ENCODE measurements at regions not wholly inside any gene's neighbourhood (a gene's known extent, or its start where the extent isn't known, plus 50 kb on each side); places are given as distances from the start of the nearest gene placed in this dataset.

DNA sequence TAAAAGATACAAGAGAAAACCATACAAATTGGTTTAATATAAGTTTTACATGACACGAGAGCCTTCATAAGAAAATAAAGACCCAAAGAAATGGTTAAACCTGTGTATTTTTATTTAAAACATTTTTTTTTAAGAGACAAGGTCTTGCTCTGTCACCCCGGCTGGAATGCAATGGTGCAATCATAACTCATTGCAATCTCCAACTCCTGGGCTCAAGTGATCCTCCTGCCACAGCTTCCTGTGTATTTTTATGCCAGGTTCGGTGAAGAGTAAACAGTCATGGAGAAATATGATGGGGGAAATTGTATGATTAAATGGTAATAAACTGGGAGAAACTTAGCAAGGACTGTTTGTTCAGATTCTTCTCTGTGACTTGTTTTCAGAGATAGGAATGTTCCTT is 441.0 kb downstream of the TUSC7 start:
- FAIRE-seq (no peak), DNase-seq (ENCODE audit: low spot score in 2 of 2) (no peak)

DNA sequence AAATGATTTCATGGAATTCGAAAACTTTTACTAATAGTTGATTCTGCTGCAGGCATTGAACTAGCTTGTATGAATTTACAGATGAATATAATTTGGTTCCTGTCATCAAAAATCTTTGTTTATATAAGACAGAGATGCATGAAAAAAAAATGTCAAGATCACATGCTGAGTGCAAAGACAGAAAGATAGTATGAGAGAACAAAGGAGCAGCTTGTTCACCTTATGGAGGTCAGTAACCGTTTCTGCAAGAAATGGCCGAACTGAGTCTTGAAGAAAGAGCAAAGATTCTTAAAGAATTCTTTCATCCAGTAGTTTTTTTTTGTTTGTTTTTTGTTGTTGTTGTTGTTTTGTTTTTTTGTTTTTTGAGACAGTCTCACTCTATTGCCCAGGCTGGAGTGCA is 450.6 kb downstream of the TUSC7 start:
- DNase-seq (ENCODE audit: low spot score in 2 of 2) (no peak), FAIRE-seq (no peak)

GRCh38 chr3:117161816-117162215 is 452.2 kb downstream of the TUSC7 start:
- DNase-seq (ENCODE audit: low spot score in 2 of 2) (no peak), FAIRE-seq (no peak)

DNA sequence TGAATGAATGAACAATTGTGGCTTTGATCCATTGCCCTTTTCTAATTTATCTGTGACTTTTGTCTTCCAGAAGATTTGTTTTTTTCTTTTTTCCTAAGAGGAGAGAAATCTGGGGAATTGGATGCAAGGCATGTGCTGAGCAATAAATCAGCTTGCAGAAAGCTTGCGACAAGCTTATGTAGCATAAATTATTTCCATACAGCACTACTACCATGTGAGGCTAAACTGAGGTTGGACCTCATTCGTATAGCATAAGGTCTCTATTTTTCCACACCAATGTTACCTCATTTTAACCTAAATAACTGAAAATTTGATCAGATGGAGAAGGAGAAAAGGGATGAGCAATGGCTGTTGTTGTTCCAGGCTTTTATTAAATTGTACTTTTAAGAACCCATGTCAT is 455.6 kb downstream of the TUSC7 start:
- no peak for FAIRE-seq
- no peak for DNase-seq (ENCODE audit: low spot score in 2 of 2)

DNA sequence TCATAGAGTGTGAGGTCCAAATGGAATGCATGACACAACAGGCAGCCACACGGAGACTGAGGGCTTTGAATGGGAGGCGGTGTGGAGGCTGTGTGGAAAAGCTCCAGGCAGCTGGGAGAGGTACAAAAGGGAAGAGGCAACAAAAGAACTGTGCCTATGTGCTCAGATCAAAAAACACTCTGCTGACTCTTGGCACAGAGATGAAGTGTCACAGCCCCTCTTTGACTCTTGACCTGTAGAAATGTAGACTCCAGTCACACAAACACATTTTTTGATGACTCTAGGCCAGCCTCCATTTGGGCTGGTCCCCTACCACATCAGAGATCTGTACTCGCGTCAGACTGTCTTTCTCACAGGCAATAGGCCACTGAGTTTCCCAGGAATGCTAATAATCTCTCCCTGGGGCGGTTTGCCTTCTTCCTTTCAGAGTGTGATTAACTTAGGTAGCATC is 456.0 kb downstream of the TUSC7 start:
- no peak for FAIRE-seq
- DNase-seq (ENCODE audit: low spot score in 2 of 2) = no peak

GRCh38 chr3:117168896-117169295 is 459.3 kb downstream of the TUSC7 start:
- DNase-seq (ENCODE audit: low spot score in 2 of 2) (no peak), FAIRE-seq (no peak)

- FAIRE-seq (no peak), DNase-seq (ENCODE audit: low spot score in 2 of 2) (no peak)
Measured at GRCh38 chr3:117170094-117170493, 460.5 kb downstream of the TUSC7 start.

DNA sequence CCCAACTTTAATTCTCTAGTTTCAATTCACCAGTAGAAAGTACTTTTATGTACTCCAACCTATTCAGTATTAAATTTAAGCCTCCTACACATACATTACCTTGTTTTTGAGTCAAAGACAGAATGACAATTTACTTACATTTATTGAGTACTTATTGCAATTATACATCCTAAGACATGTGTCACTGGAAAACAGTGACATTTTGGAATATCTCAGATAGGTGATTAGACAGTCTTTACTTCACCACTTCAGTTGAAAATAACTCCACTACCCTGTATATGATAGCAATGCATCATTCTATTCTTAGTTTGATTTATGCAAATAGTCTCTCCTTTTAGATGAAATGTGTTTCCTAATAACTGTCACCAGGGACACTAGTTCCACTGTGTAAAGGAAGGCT is 461.5 kb downstream of the TUSC7 start:
- no peak for FAIRE-seq
- no peak for DNase-seq (ENCODE audit: low spot score in 2 of 2)

GRCh38 chr3:117172426-117172825 is 462.8 kb downstream of the TUSC7 start:
- DNase-seq (ENCODE audit: low spot score in 2 of 2) = no peak
- FAIRE-seq = no peak

GRCh38 chr3:117181222-117181621 is 471.6 kb downstream of the TUSC7 start:
- DNase-seq (ENCODE audit: low spot score in 2 of 2) = no peak
- FAIRE-seq = no peak

DNA sequence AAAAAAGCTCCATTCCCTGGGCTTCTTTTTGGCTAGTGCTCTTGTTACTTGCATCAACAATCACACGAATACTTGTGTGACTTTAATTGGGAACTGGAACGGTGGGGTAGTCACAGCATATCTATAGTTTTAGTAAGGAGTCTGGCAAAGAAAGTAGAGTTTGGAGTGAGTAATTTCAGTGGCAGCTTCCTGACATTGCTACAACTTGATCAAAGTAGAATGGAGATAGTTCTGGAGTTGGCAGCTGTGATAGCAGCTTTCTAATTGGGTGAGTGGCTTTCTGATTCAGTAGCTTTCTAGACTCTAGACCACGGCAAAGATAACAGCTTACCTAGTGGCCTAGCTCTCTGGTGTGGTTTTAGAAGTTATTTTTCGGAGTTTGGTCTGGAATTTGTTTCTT is 475.0 kb downstream of the TUSC7 start:
- no peak for DNase-seq (ENCODE audit: low spot score in 2 of 2)
- FAIRE-seq = no peak

DNA sequence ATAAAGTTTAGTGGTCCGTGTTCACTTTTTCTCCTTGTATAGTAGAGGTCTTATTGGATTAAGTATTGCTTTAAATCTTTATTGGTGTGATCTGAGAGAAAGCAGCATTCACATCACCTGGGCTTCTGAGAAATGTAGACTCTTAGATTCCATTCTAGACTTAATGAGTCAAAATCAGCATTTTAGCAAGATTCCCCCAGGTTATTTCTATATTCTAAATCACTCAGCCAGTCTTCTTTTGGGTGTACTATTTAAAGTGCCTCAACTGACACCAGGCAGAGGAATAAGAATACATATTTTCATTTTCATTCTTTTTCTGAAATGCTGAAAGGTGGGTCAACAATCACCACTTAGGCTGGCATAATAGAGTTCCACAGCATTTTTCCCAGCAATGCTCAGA is 481.7 kb downstream of the TUSC7 start:
- DNase-seq (ENCODE audit: low spot score in 2 of 2) (no peak), FAIRE-seq (no peak)

GRCh38 chr3:117192888-117193287 is 483.3 kb downstream of the TUSC7 start:
- FAIRE-seq (no peak), DNase-seq (ENCODE audit: low spot score in 2 of 2) (no peak)

GRCh38 chr3:117193390-117193789 is 483.8 kb downstream of the TUSC7 start:
- FAIRE-seq (no peak), DNase-seq (ENCODE audit: low spot score in 2 of 2) (no peak)

GRCh38 chr3:117195034-117195433 is 485.5 kb downstream of the TUSC7 start:
- FAIRE-seq = no peak
- no peak for DNase-seq (ENCODE audit: low spot score in 2 of 2)

GRCh38 chr3:117200962-117201361 is 491.4 kb downstream of the TUSC7 start:
- DNase-seq (ENCODE audit: low spot score in 2 of 2) (no peak), FAIRE-seq (no peak)

DNA sequence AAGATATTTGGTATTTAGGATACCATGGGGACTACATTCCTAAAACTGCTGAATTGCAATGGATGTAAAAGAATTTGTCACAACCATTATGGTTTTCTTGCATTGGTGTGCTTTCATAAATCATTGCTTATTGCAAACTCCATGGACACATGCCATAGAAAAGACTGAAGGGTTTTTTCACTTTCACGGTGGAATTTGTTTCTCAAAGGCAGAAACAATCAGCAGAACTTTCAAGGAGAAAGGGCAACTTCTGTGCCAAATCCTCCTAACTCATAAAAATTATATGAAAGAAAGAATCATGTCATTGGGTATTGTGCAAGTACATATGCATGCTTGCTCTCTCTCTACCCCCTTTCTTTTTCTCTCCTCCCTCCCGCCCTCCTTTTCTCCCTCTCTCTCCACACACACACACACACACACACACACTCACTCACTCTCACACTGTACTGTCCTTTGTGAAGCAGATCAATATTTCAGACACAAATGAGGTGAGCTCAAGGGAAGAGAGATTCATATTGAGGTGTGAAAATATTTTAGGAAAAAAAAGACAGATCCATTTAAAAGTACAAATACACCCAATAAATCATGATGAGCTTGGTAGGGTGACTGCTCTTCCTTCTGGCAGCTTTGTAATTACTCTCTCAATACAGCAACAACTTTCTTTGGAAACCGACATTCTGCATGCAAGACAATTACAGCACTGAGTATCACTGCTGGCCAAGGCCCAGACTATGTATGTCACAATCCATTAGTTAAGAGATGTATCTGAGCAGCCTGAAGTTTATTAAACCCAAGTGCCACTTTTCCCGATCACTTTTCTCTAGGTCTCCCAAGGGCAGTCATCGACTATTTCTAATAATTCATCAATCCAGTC is 492.6 kb downstream of the TUSC7 start:
- DNase-seq (ENCODE audit: low spot score in 2 of 2) (no peak), FAIRE-seq (no peak)

DNA sequence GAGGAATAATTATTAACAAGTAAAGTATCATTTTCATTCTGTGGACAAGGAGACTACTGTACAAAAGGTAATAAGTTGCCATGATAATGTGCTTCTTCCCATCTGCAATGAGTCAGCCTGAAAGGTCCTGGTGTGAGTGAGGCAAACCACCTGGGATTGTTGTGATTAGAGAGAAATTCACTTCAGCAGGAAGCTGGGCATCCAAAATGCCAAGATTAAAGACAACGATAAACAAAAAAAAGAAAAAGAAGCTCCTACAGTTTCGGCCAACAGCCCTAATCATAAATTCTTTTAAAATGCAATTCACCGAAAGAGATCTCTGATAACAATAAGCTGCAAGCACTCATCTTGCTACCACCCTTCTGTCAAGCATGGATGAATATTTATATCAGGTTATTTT is 507.8 kb downstream of the TUSC7 start:
- DNase-seq (ENCODE audit: low spot score in 2 of 2) (no peak), FAIRE-seq (no peak)

GRCh38 chr3:117217760-117218316 is 508.3 kb downstream of the TUSC7 start:
- FAIRE-seq (no peak), DNase-seq (ENCODE audit: low spot score in 2 of 2) (no peak)

DNA sequence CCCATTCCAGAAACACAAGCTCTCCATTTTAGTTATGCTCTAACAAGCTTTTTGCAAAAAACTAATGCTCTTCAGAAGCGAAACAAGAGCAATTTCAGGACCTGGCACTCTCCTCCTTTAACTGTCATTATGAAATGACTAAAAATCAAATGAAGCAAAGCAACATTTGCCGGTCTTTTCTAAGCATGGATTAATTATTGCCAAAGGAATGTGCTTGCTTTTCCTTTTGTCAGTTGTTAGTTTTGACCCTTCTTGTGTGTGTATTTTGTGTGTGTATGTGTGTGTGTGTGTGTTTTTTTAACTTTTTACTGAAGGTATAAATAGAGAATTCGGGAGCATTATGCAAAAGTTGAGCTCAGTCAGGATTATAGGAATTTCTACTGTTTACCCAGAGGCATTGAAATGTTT is 509.1 kb downstream of the TUSC7 start:
- DNase-seq (ENCODE audit: low spot score in 2 of 2) = no peak
- FAIRE-seq = no peak

GRCh38 chr3:117219296-117219695 is 509.7 kb downstream of the TUSC7 start:
- FAIRE-seq (no peak), DNase-seq (ENCODE audit: low spot score in 2 of 2) (no peak)

- DNase-seq (ENCODE audit: low spot score in 2 of 2) = no peak
- FAIRE-seq = no peak
Measured at GRCh38 chr3:117226932-117227331, 517.4 kb downstream of the TUSC7 start.

Measured in frontal cortex (tissue), 3 donors.